GM12875 (cell line): ENCODE measurements at regions not wholly inside any gene's neighbourhood (a gene's known extent, or its start where the extent isn't known, plus 50 kb on each side); places are given as distances from the start of the nearest gene placed in this dataset.
"Not testable (repeated sequence)": the region's sequence is repeated elsewhere in the genome, so short reads cannot be mapped to it uniquely, and the experiment has no call there.

Source experiments
- H3K4me3 ChIP-seq: one replicate; pipeline ENCODE4 v1.5.1; 2011; ENCODE audit warnings: low read depth, low read length, control low read depth
- CTCF ChIP-seq: IDR thresholded peaks from 2 replicates; pipeline ENCODE4 v1.5.1; 2011; ENCODE audit warnings: low read depth, mild to moderate bottlenecking, control low read depth, inconsistent platforms, low read length, moderate library complexity, borderline replicate concordance; ENCODE audit not compliant: insufficient read depth

- TF ChIP-seq CTCF: no peak
- H3K4me3 ChIP-seq: no peak overlapping the region
These were observed 156.7 kb upstream of the EOLA2 start for GRCh38 chrX:150094996-150095395.

- no peak for TF ChIP-seq CTCF
- no peak overlapping the region for H3K4me3 ChIP-seq
These were observed 161.0 kb upstream of the EOLA2 start for GRCh38 chrX:150099316-150099715.

- TF ChIP-seq CTCF: no peak
- H3K4me3 ChIP-seq: no peak overlapping the region
These were observed 162.0 kb upstream of the EOLA2 start for GRCh38 chrX:150100261-150100660.

GRCh38 chrX:150118476-150118875 lies 180.2 kb upstream of the EOLA2 start:
- no peak overlapping the region for H3K4me3 ChIP-seq
- no peak for TF ChIP-seq CTCF

GRCh38 chrX:150119323-150119722 lies 181.0 kb upstream of the EOLA2 start:
- no peak for TF ChIP-seq CTCF
- H3K4me3 ChIP-seq: no peak overlapping the region

- H3K4me3 ChIP-seq: not testable (repeated sequence)
These were observed 186.8 kb upstream of the EOLA2 start for GRCh38 chrX:150125045-150125444.

GRCh38 chrX:150127216-150127615 lies 188.9 kb upstream of the EOLA2 start:
- H3K4me3 ChIP-seq: no peak overlapping the region
- no peak for TF ChIP-seq CTCF
